H1 (cell line): ENCODE measurements at regions not wholly inside any gene's neighbourhood (a gene's known extent, or its start where the extent isn't known, plus 50 kb on each side); places are given as distances from the start of the nearest gene placed in this dataset.

Experiments
- CTCF ChIA-PET: fragments of 300-600 bp; sonication (Branson Sonifier 250); formaldehyde crosslinking; loops from one replicate; lab custom pipeline; 2021; ENCODE audit not compliant: partially characterized antibody; lab: Charles Lee
- POLR2A ChIA-PET: fragments of 300-600 bp; sonication (Branson Sonifier 250); formaldehyde crosslinking; loops from one replicate; lab custom pipeline; 2021; ENCODE audit warnings: inconsistent platforms; ENCODE audit not compliant: partially characterized antibody; lab: Charles Lee
- DNase-seq, 2 experiments: peaks; one replicate each; pipeline versions ENCODE4 v3.0.0 to v3.0.0-alpha.2; 2010 to 2022; ENCODE audit warnings: low spot score in 2 of 2, low read depth in 1 of 2, mixed read lengths in 1 of 2
- FAIRE-seq: peaks from 2 replicates; lab custom pipeline; 2011; peaks lifted over from hg19 to GRCh38; lab: Jason Lieb, UNC
- H2AFZ ChIP-seq: 2 replicates; pipeline ENCODE4 v1.8.1; 2012; ENCODE audit warnings: low read length, inconsistent platforms
- H2AK5ac ChIP-seq: 2 replicates; pipeline ENCODE4 v1.6.1; 2013; ENCODE audit warnings: low read depth, low read length
- H2BK120ac ChIP-seq: replicated peaks from 2 replicates; pipeline ENCODE3; 2013; ENCODE audit warnings: low read depth, low read length, inconsistent platforms
- H2BK12ac ChIP-seq: 2 replicates; pipeline ENCODE4 v1.6.1; 2013; ENCODE audit warnings: low read depth, low read length
- H2BK15ac ChIP-seq: 2 replicates; pipeline ENCODE4 v1.6.1; 2013; ENCODE audit warnings: low read length
- H2BK20ac ChIP-seq: 2 replicates; pipeline ENCODE4 v1.6.1; 2013; ENCODE audit warnings: low read length
- H2BK5ac ChIP-seq: 2 replicates; pipeline ENCODE4 v1.6.1; 2013; ENCODE audit warnings: low read depth, low read length
- H3K14ac ChIP-seq: 2 replicates; pipeline ENCODE4 v1.6.1; 2013; ENCODE audit warnings: inconsistent platforms; ENCODE audit not compliant: insufficient read length
- H3K18ac ChIP-seq: 2 replicates; pipeline ENCODE4 v1.6.1; 2013; ENCODE audit warnings: low read length; ENCODE audit errors: extremely low read depth
- H3K23ac ChIP-seq: 2 replicates; pipeline ENCODE4 v1.6.1; 2013; ENCODE audit warnings: inconsistent platforms; ENCODE audit not compliant: insufficient read length
- H3K23me2 ChIP-seq: 2 replicates; pipeline ENCODE4 v1.6.1; 2013; ENCODE audit warnings: low read depth, low read length
- H3K27ac ChIP-seq: 2 replicates; pipeline ENCODE4 v1.6.1; 2011; ENCODE audit warnings: low read depth, low read length, inconsistent platforms
- H3K27me3 ChIP-seq, 4 experiments: replicated peaks in 1 of 4; 1 replicate in 1 of 4; 2 replicates in 3 of 4; pipeline versions ENCODE4 v1.6.1 to v1.8.1; 2011 to 2013; ENCODE audit warnings: low read length in 3 of 4, mild to moderate bottlenecking in 3 of 4, inconsistent platforms in 2 of 4, mixed read lengths in 2 of 4, moderate library complexity in 1 of 4; ENCODE audit not compliant: control insufficient read depth in 3 of 4, insufficient read depth in 3 of 4; ENCODE audit errors: extremely low read depth in 1 of 4
- H3K36me3 ChIP-seq, 4 experiments: 2 replicates each; pipeline versions ENCODE4 v1.6.1 to v1.8.1; 2011 to 2013; ENCODE audit warnings: mild to moderate bottlenecking in 4 of 4, low read length in 3 of 4, moderate library complexity in 2 of 4, control low read depth in 1 of 4, inconsistent platforms in 1 of 4; ENCODE audit not compliant: insufficient read depth in 4 of 4, control insufficient read depth in 2 of 4
- H3K4ac ChIP-seq: replicated peaks from 2 replicates; pipeline ENCODE3; 2013; ENCODE audit warnings: low read length, low read depth, mixed read lengths, inconsistent platforms; ENCODE audit not compliant: insufficient read length
- H3K4me1 ChIP-seq, 4 experiments: replicated peaks in 1 of 4; 1 replicate in 1 of 4; 2 replicates in 3 of 4; pipeline versions ENCODE4 v1.6.1 to v1.8.1; 2011 to 2013; ENCODE audit warnings: low read length in 3 of 4, inconsistent platforms in 2 of 4, mixed read lengths in 1 of 4; ENCODE audit not compliant: insufficient read depth in 4 of 4, control insufficient read depth in 3 of 4
- H3K4me2 ChIP-seq, 2 experiments: 2 replicates each; pipeline versions ENCODE4 v1.6.1 to v1.8.1; 2011 to 2013; ENCODE audit warnings: low read depth in 2 of 2, low read length in 2 of 2, control low read depth in 1 of 2, inconsistent platforms in 1 of 2, mild to moderate bottlenecking in 1 of 2; ENCODE audit not compliant: insufficient read depth in 1 of 2
- H3K4me3 ChIP-seq, 4 experiments: fragments of 200-600, 300-600 bp in 1 of 4; sonication (generic), shearing (Covaris generic), sonication (Bioruptor Twin) in 1 of 4; 2 replicates each; pipeline versions ENCODE4 v1.5.1 to v1.8.1; 2011 to 2016; ENCODE audit warnings: low read length in 4 of 4, low read depth in 3 of 4, control low read depth in 2 of 4, inconsistent platforms in 2 of 4, mild to moderate bottlenecking in 2 of 4, mixed read lengths in 1 of 4, moderate library complexity in 1 of 4; ENCODE audit not compliant: insufficient read depth in 2 of 4; ENCODE audit errors: extremely low read depth in 1 of 4
- H3K56ac ChIP-seq: replicated peaks from 2 replicates; pipeline ENCODE3; 2013; ENCODE audit warnings: low read depth, mild to moderate bottlenecking, mixed read lengths, low read length, inconsistent platforms; ENCODE audit not compliant: insufficient read length
- H3K79me1 ChIP-seq: 2 replicates; pipeline ENCODE4 v1.6.1; 2013; ENCODE audit warnings: low read depth, low read length, control low read depth
- H3K79me2 ChIP-seq, 2 experiments: 2 replicates each; pipeline versions ENCODE4 v1.6.1 to v1.8.1; 2012 to 2013; ENCODE audit warnings: low read length in 2 of 2, mild to moderate bottlenecking in 2 of 2, inconsistent platforms in 1 of 2; ENCODE audit not compliant: insufficient read depth in 2 of 2, control insufficient read depth in 1 of 2
- H3K9ac ChIP-seq, 4 experiments: replicated peaks in 1 of 4; 1 replicate in 1 of 4; 2 replicates in 3 of 4; pipeline versions ENCODE4 v1.6.1 to v1.8.1; 2011 to 2013; ENCODE audit warnings: low read depth in 3 of 4, low read length in 3 of 4, control low read depth in 2 of 4, mild to moderate bottlenecking in 2 of 4, moderate library complexity in 2 of 4, inconsistent platforms in 1 of 4; ENCODE audit errors: extremely low read depth in 1 of 4
- H3K9me3 ChIP-seq, 2 experiments: 2 replicates each; pipeline versions ENCODE4 v1.6.1 to v1.8.1; 2012 to 2013; ENCODE audit warnings: mild to moderate bottlenecking in 2 of 2, moderate library complexity in 2 of 2, control low read depth in 1 of 2, inconsistent platforms in 1 of 2, low read depth in 1 of 2, low read length in 1 of 2, mixed read lengths in 1 of 2; ENCODE audit not compliant: insufficient read depth in 2 of 2
- H4K20me1 ChIP-seq, 2 experiments: replicated peaks in 1 of 2; 2 replicates each; pipeline versions ENCODE3 to v1.8.1; 2011 to 2013; ENCODE audit warnings: inconsistent platforms in 2 of 2, low read length in 2 of 2, mild to moderate bottlenecking in 1 of 2; ENCODE audit not compliant: insufficient read depth in 2 of 2, control insufficient read depth in 1 of 2
- H4K5ac ChIP-seq: 2 replicates; pipeline ENCODE4 v1.6.1; 2013; ENCODE audit warnings: low read length, low read depth, mixed read lengths, inconsistent platforms; ENCODE audit not compliant: insufficient read length
- H4K8ac ChIP-seq: 2 replicates; pipeline ENCODE4 v1.8.0; 2013; ENCODE audit warnings: mild to moderate bottlenecking, moderate library complexity, low read length, inconsistent platforms; ENCODE audit not compliant: insufficient read depth; ENCODE audit errors: extremely low read depth
- H4K91ac ChIP-seq: replicated peaks from 2 replicates; pipeline ENCODE3; 2013; ENCODE audit warnings: low read length, mixed read lengths, inconsistent platforms; ENCODE audit not compliant: insufficient read length
- ASH2L ChIP-seq: fragments of 200-600, 300-600 bp; sonication (generic); IDR thresholded peaks from one replicate; pipeline ENCODE4 v1.7.1; 2017; ENCODE audit warnings: low read length
- EP300 ChIP-seq, 2 experiments: IDR thresholded peaks; 1 replicate in 1 of 2; 2 replicates in 1 of 2; pipeline ENCODE4 v1.6.1; 2011 to 2012; ENCODE audit warnings: low read depth in 2 of 2, low read length in 2 of 2, mild to moderate bottlenecking in 2 of 2, borderline replicate concordance in 1 of 2, inconsistent platforms in 1 of 2, moderate library complexity in 1 of 2
- SIN3A ChIP-seq, 2 experiments: IDR thresholded peaks in 1 of 2; conservative IDR thresholded peaks in 1 of 2; 2 replicates each; pipeline ENCODE4 v1.6.1; 2011 to 2012; ENCODE audit warnings: low read length in 2 of 2, improper control_type of control experiment in 1 of 2, low read depth in 1 of 2, mild to moderate bottlenecking in 1 of 2
- TAF7 ChIP-seq: optimal IDR thresholded peaks from 2 replicates; pipeline ENCODE3; 2011; ENCODE audit warnings: low read depth, mild to moderate bottlenecking, inconsistent platforms, low read length, moderate library complexity, borderline replicate concordance
- WGBS, 2 experiments: shearing (Covaris generic) in 1 of 2; methylation state at CpG; one replicate each; pipeline versions ENCODE4 v1.1.6 to v1.1.7; 2013 to 2015; ENCODE audit warnings: low lambda C conversion rate in 2 of 2, mixed read lengths in 2 of 2, inconsistent platforms in 1 of 2, low coverage in 1 of 2, missing lambda C conversion rate in 1 of 2; ENCODE audit not compliant: insufficient replicate concordance in 2 of 2, insufficient coverage in 1 of 2, insufficient read length in 1 of 2; ENCODE audit errors: extremely low coverage in 1 of 2, missing lambda C conversion rate in 1 of 2; 5-methylcytosine and 5-hydroxymethylcytosine counted together

DNA sequence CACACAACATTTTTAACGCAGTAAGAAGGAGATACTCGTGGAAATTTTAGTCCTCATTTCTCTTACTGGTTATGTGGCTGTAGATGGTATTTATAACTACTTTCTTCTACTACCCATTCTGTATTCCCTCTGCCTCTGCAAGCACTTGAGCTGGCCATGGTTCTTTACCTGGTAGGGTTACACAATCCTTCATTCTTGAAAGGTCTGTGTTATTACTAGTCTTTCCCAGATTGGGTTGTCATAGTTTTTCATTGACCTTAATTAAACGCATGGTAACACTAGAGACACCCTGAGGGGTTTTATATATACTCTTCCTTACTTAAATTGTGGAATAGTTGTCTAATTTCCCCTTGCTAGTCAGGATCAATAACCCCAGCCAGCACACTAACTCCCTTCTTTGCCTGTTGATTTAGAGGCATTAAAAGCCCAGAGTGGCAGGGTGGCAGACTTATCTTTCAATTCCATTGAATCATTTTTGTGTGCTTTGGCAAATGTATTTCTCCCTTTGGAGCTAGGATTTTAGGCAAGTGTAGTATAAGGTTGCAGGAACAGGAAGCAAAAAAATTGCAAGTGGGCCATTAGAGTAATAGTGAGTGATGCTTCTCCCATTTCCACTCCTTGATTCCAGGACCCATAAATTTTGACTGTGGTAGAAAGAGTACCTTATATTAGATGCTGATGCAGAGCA is 113.6 kb upstream of the EMCN start:
- no peaks in the 10 kb centered on the region for H3K36me3 ChIP-seq
- no peaks in the 10 kb centered on the region for H3K9me3 ChIP-seq
- H3K4me3 ChIP-seq: no peak overlapping the region
- no peaks in the 10 kb centered on the region for H3K79me2 ChIP-seq
- ChIA-PET POLR2A (no interaction called here), CTCF (no interaction called here)
- H3K23ac ChIP-seq: no peak overlapping the region
- H3K23me2 ChIP-seq: no peaks in the 10 kb centered on the region; the same call in 1 of the 2 replicates
- WGBS, 2 experiments: 94% methylated on average over 3 of the region's 3 CpGs; no CpG with 5 or more reads in 1 of the 2 experiments
- H3K4ac ChIP-seq: no peak overlapping the region
- H3K56ac ChIP-seq: no peak overlapping the region
- H3K18ac ChIP-seq: no peak overlapping the region
- no peak overlapping the region for H2AFZ ChIP-seq
- H2BK12ac ChIP-seq: no peak overlapping the region
- H3K4me2 ChIP-seq: no peak overlapping the region
- no peak overlapping the region for H2AK5ac ChIP-seq
- no peak overlapping the region for H2BK20ac ChIP-seq
- no peaks in the 10 kb centered on the region for H3K27me3 ChIP-seq
- H4K91ac ChIP-seq: no peak overlapping the region
- H3K9ac ChIP-seq: no peak overlapping the region
- H2BK15ac ChIP-seq: no peak overlapping the region
- no peak overlapping the region for H2BK120ac ChIP-seq
- H4K8ac ChIP-seq: no peak overlapping the region
- no peaks in the 10 kb centered on the region for H3K4me1 ChIP-seq
- no peak overlapping the region for H4K5ac ChIP-seq
- no peak for TF ChIP-seq SIN3A (conservative IDR thresholded peaks at IDR 0.05 in 1 of 2, IDR thresholded peaks at IDR 0.05 in 1 of 2; ENCODE audit: low read depth in 1 of 2, low read length in 2 of 2)
- TF ChIP-seq EP300 (IDR thresholded peaks at IDR 0.05; ENCODE audit: borderline replicate concordance in 1 of 2, low read depth in 2 of 2, low read length in 2 of 2): no peak
- TF ChIP-seq TAF7: no peak
- TF ChIP-seq ASH2L: no peak
- no peak overlapping the region for H3K27ac ChIP-seq
- no peaks in the 10 kb centered on the region for H4K20me1 ChIP-seq
- no peak overlapping the region for H2BK5ac ChIP-seq
- DNase-seq (no peak), FAIRE-seq (no peak)
- H3K79me1 ChIP-seq: no peaks in the 10 kb centered on the region
- H3K14ac ChIP-seq: no peak overlapping the region
